COLO668 (cell line): ENCODE measurements at regions not wholly inside any gene's neighbourhood (a gene's known extent, or its start where the extent isn't known, plus 50 kb on each side); places are given as distances from the start of the nearest gene placed in this dataset.

Experiments
- DNase-seq: peaks from one replicate; lab custom pipeline; 2025; ENCODE audit not compliant: unreplicated experiment; lab: John Stamatoyannopoulos, UW

- peak; percentile 20 for DNase-seq
Measured at GRCh38 chr1:165075725-165076370, 280.7 kb downstream of the LMX1A start.

DNA sequence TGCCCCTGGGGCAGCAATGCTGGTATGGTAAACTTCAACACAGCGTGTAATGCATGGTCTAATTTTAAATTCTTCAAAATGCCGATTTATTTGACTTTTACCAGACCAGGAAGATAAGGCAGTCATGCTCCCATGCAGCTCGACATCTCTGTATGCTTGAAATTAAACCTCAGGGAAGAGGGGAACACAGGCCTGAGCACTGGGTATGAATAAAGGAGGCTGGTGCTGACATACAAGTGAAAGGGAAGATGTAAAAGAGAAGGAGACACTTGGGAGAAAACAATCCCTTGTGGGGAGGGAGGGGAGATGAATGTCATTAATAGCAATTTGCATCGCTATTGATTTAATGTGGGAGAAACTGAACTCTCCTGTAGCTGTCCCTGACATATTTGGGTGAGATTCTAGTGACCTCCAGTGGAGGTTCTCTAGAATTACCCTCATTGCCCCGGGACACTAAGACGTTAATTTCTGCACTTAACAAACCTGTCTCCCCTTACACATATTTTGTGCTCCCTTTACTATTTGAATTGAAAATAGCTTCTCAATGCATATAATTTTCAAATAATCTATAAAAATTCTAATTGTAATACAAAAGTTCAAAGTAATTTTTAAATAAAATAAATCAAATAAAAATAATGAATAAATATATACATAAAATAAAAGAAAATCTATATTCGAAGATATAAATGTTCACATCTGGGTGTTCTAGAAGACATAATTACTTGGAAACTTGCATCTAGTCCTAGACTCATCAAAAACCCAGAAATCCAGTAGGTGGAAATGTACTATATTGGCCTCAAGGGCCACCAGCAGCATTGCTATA lies 283.1 kb downstream of the LMX1A start:
- peak; percentile 30 for DNase-seq

DNA sequence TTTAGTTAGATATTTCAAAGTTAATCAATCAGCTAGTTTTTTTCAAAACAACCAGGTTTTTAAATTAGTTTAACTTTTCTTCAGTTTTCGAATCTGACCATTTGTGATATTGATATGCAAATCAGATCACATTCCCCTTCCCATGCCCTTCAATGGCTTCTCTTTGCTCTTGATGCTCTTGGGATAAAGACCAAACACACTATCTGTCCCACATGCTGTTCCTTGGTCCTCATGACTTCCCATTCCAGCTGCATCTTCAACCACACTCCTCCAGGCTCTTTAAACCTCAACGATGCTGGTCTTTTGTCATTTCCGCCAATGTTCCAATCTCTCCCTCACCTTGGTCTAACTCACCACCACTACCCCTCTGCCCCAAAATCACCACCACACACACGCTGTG lies 285.8 kb downstream of the LMX1A start:
- DNase-seq = no peak

- DNase-seq = peak; percentile 65
Measured at GRCh38 chr1:165069829-165070228, 286.7 kb downstream of the LMX1A start.

DNA sequence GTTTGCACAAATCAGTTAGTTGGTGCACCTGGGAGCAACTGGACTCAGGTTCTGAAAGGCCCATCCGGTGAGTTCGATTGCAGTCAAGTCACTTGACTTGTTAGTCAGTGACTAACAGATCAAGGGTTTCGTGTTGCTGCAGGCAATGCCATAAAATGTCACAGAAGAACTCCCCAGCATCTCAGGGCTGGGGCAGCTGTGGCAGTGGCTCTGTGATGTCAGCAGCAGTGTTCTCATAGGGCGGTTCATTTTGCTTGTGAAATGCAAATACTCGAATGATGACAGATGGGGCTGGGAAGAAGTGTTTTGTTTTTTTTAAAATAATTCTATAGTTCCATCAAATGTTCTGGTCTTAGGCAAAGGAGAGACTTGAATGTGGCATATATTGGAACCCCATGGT lies 287.8 kb downstream of the LMX1A start:
- DNase-seq = peak; percentile 71

- DNase-seq = no peak
Measured at GRCh38 chr1:165067829-165068228, 288.7 kb downstream of the LMX1A start.

- no peak for DNase-seq
Measured at GRCh38 chr1:165063181-165063965, 293.1 kb downstream of the LMX1A start.

DNA sequence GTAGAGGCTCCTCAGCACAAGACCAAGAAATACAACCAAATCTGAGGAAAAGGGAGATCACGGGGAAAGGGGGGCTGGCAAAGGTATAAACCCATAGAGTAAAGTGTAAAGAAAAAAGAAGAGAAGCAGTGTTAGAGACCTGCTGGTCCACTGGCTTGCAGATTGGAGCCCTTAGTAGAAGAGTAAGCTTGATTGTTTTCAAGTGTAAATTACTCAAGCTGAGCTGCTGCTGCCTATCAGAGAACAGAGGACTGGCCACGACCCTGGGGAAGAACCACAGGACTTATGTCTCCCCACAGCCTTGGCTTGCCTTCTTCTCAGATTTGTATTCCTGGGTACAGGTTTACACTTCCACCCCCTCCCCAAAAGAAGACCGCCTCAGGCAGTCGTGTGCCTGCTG lies 294.2 kb downstream of the LMX1A start:
- DNase-seq = no peak

- no peak for DNase-seq
Measured at GRCh38 chr1:165060285-165060793, 296.2 kb downstream of the LMX1A start.

DNA sequence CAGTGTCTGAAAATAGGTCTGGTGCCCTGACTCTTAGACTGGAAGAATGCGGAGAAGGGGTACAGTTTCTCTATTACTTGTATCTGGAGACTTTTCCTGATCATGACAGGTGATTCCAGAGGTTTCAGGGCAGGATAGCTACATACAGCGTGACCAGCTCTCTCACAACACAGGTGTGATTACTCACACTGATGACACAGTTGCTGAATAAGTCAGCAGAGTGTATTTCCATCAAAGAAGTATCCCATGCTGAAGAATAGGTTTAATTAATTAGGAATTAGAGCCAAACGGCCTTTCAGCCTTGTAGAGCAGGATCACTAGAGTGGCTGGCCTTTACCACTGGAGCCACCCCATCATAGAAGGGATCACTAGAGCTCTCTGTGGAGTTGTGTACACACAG lies 298.6 kb downstream of the LMX1A start:
- DNase-seq = no peak

- DNase-seq = peak; percentile 47
Measured at GRCh38 chr1:165056914-165057313, 299.6 kb downstream of the LMX1A start.

DNA sequence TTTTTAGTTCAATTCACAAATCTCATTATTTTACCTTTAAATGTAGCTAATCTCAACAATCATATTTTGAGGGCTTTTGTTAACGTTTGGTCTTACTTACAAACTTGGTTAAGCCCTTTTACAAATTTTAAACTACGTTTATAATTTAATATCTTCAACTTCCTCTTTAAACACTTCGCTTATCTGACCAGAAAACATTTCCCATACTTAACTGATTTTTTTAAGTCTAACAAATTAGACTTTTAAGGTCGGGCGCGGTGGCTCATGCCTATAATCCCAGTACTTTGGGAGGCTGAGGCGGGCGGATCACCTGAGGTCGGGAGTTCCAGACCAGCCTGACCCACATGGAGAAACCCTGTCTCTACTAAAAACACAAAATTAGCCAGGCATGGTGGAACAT lies 300.9 kb downstream of the LMX1A start:
- no peak for DNase-seq

- DNase-seq = no peak
Measured at GRCh38 chr1:165054627-165055026, 301.9 kb downstream of the LMX1A start.

GRCh38 chr1:165053351-165053750 lies 303.2 kb downstream of the LMX1A start:
- no peak for DNase-seq

- no peak for DNase-seq
Measured at GRCh38 chr1:165052936-165053335, 303.6 kb downstream of the LMX1A start.

GRCh38 chr1:165052431-165052830 lies 304.1 kb downstream of the LMX1A start:
- DNase-seq = no peak

DNA sequence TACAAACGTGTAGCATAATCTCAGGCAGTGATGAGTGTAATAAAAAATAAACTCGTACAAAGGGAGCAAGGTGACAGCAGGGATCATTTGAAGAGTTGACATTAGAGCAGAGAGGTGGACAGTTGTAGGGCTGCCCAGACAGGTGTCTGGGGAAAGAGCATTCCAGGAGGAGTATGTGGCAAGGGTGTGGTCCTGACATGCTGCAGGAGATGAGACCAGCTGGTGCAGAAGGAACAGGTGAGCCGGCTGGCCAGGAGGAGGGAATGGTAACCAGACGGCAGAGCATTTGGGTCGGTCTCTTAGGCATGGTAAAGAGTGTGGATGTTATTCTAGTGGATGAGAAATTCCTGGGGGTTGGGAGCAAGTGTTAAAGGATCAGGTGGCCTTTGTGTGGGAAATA lies 306.3 kb downstream of the LMX1A start:
- DNase-seq = peak; percentile 67

GRCh38 chr1:165047994-165048393 lies 308.5 kb downstream of the LMX1A start:
- DNase-seq = no peak

- no peak for DNase-seq
Measured at GRCh38 chr1:165045902-165046301, 310.6 kb downstream of the LMX1A start.

DNA sequence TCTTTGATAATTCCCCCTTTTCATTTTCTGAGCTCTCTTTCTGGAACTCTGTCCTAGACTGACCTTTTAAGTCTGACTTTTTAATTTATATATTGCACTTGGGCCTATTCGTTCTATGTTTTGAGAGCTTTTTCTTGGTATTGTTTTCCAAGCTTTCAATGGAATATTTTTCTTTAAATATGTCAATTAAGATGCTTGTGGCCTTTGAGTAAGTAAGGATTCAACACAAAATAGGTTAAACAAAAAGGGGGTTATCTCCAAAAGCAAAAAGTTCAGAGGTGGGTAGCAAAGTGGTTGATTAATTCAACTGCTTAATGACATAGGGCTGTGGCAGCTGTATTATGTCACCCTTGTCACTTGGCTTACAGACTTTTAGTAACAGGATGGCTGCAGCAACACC lies 315.9 kb downstream of the LMX1A start:
- DNase-seq = no peak

DNA sequence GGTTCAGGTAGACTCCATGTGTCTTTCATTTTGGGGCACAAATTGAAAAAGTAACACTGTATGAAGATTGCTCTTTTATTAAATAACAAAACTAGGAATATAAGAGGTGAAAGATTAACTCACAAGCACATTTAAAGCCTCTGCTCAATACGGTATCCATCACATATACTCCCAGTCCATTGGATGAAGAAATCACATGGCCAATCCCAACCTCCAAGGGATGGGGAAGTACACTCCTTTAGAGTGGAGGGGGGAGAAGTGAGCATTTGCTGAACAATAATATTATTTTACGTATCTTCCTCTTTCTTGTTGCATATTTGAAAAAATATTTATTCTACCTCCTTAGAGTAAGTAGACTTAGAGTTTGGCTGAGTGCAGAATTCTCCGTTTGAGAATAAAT lies 316.5 kb downstream of the LMX1A start:
- no peak for DNase-seq

DNA sequence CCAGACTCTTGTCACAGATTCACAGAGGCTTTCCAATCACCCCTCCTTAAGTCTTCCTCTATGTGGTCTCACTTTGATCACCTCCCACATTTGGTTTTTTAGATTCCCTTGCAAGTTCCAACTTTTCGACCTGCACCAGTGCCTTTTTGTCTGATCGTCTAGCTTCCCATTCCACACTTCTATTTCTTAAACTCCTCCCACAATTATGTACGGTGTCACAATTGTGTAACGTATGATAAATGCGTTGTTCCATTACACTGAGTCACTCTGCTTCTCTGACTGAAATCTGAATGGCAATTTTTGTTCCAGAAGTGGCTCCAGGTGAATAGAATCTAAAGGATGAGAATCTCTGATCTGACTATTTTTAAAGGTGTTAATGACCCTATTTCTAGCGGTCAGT lies 320.1 kb downstream of the LMX1A start:
- no peak for DNase-seq
